GM12878 (cell line): ENCODE measurements at regions not wholly inside any gene's neighbourhood (a gene's known extent, or its start where the extent isn't known, plus 50 kb on each side); places are given as distances from the start of the nearest gene placed in this dataset.
"Not testable (repeated sequence)": the region's sequence is repeated elsewhere in the genome, so short reads cannot be mapped to it uniquely, and the experiment has no call there.

Experiments
- ATAC-seq: fragments of 200-7000 bp; cut with Tn5 transposase; 3 replicates; pipeline ENCODE4 v1.9.1; 2020; ENCODE audit warnings: mild to moderate bottlenecking, moderate library complexity
- BruUV-seq: library from RNA; stranded (reverse); fragments of 400-500 nt; replicated peaks from 2 replicates; lab custom pipeline; 2021; lab: Mats Ljungman, UMichigan
- CTCF ChIA-PET: fragments of 300-600 bp; sonication (Branson Sonifier 250); formaldehyde crosslinking; extraction: SDS; loops from one replicate; lab custom pipeline; 2021; ENCODE audit warnings: inconsistent platforms; lab: Yijun Ruan, JAX
- POLR2A ChIA-PET: fragments of 350-600 bp; formaldehyde crosslinking; extraction: SDS; loops from one replicate; lab custom pipeline; 2021; ENCODE audit warnings: inconsistent platforms; lab: Charles Lee
- RAD21 ChIA-PET: fragments of 300-600 bp; sonication (Branson Sonifier 250); formaldehyde crosslinking; loops from one replicate; lab custom pipeline; 2023; ENCODE audit warnings: antibody characterized with exemption; ENCODE audit not compliant: unreplicated experiment; lab: Charles Lee
- SMC1A ChIA-PET: fragments of 300-600 bp; sonication (Branson Sonifier 250); formaldehyde crosslinking; loops from one replicate; lab custom pipeline; 2023; ENCODE audit not compliant: unreplicated experiment, uncharacterized antibody; lab: Charles Lee
- DNase-seq: peaks from one replicate; pipeline ENCODE4 v3.0.0-alpha.2; 2011; ENCODE audit warnings: low read depth, low spot score
- FAIRE-seq: peaks from 3 replicates; lab custom pipeline; 2011; peaks lifted over from hg19 to GRCh38; lab: Jason Lieb, UNC
- H2AFZ ChIP-seq: 2 replicates; pipeline ENCODE4 v1.6.0; 2011; ENCODE audit warnings: low read depth, low read length, control low read depth; ENCODE audit not compliant: control insufficient read depth
- H3K27ac ChIP-seq: 2 replicates; pipeline ENCODE4 v1.5.1; 2011; ENCODE audit warnings: control low read depth; ENCODE audit not compliant: control insufficient read depth, insufficient read depth
- H3K27me3 ChIP-seq, 2 experiments: replicated peaks in 1 of 2; 2 replicates each; pipeline versions ENCODE4 v1.6.0 to v1.6.1; 2011; ENCODE audit warnings: low read length in 1 of 2; ENCODE audit not compliant: control insufficient read depth in 2 of 2, insufficient read depth in 2 of 2
- H3K36me3 ChIP-seq, 2 experiments: 2 replicates each; pipeline ENCODE4 v1.5.1; 2011; ENCODE audit warnings: low read length in 1 of 2; ENCODE audit not compliant: control insufficient read depth in 2 of 2, insufficient read depth in 2 of 2
- H3K4me1 ChIP-seq: 2 replicates; pipeline ENCODE4 v1.6.1; 2011; ENCODE audit warnings: mild to moderate bottlenecking, low read length, moderate library complexity, mixed read lengths; ENCODE audit not compliant: control insufficient read depth, insufficient read depth
- H3K4me2 ChIP-seq: 2 replicates; pipeline ENCODE4 v1.6.0; 2011; ENCODE audit warnings: control low read depth; ENCODE audit not compliant: control insufficient read depth, insufficient read depth
- H3K4me3 ChIP-seq: fragments of 200-600 bp; sonication (generic); 2 replicates; pipeline ENCODE4 v1.5.1; 2016
- H3K79me2 ChIP-seq: 2 replicates; pipeline ENCODE4 v1.6.0; 2011; ENCODE audit warnings: low read length; ENCODE audit not compliant: control insufficient read depth, insufficient read depth
- H3K9ac ChIP-seq: 2 replicates; pipeline ENCODE4 v1.8.0; 2011; ENCODE audit warnings: low read length, control low read depth, mixed read lengths; ENCODE audit not compliant: control insufficient read depth, insufficient read depth
- H3K9me3 ChIP-seq: replicated peaks from 3 replicates; pipeline ENCODE4 v1.5.1; 2011; ENCODE audit warnings: mild to moderate bottlenecking, low read length; ENCODE audit not compliant: control insufficient read depth, insufficient read depth
- H4K20me1 ChIP-seq: 2 replicates; pipeline ENCODE4 v1.6.0; 2011; ENCODE audit not compliant: control insufficient read depth, insufficient read depth
- SIX5 ChIP-seq: IDR thresholded peaks from 2 replicates; pipeline ENCODE4 v1.6.1; 2011; ENCODE audit warnings: mild to moderate bottlenecking, low read depth, low read length, moderate library complexity; ENCODE audit not compliant: severe bottlenecking
- WGBS: methylation state at CpG from one replicate; pipeline ENCODE4 v1.1.6; 2016; ENCODE audit warnings: low lambda C conversion rate; ENCODE audit not compliant: insufficient replicate concordance, insufficient coverage; ENCODE audit errors: missing lambda C conversion rate; 5-methylcytosine and 5-hydroxymethylcytosine counted together
- in situ Hi-C: fragments of 300-500 bp; cut with MboI; formaldehyde crosslinking; loops from 9 replicates; pipeline ENCODE4 v1.14.3; 2018; ENCODE audit warnings: mixed read lengths
- intact Hi-C: fragments of 100-400 bp; cut with micrococcal nuclease; formaldehyde crosslinking; loops from one replicate; pipeline ENCODE4 v1.14.2; 2022; ENCODE audit not compliant: unreplicated experiment

GRCh38 chr7:50908628-50909290 lies 126.1 kb upstream of the GRB10 start (continued):
- TF ChIP-seq SIX5, result no peak

- intact Hi-C loops, H4K20me1 ChIP-seq, ATAC-seq, POLR2A ChIA-PET, H3K27ac ChIP-seq, H3K36me3 ChIP-seq, H3K27me3 ChIP-seq, BruUV-seq, H3K9me3 ChIP-seq, H3K9ac ChIP-seq, CTCF ChIA-PET, DNase-seq, H2AFZ ChIP-seq, H3K4me1 ChIP-seq, RAD21 ChIA-PET, H3K4me2 ChIP-seq, H3K4me3 ChIP-seq, H3K79me2 ChIP-seq, FAIRE-seq, in situ Hi-C loops: not testable (repeated sequence)
- SMC1A ChIA-PET, result interaction anchor here (0.6 kb wide), 1 partner anchor 565 kb away, joined by 3 read pairs; no protein-coding TSS in a partner anchor
- WGBS, result 63% methylated on average over 30 of the region's 31 CpGs
Measured at GRCh38 chr7:50898604-50899477, 116.1 kb upstream of the GRB10 start.

GRCh38 chr7:50887061-50887460 lies 104.4 kb upstream of the GRB10 start:
- SMC1A ChIA-PET, FAIRE-seq, DNase-seq, H3K27ac ChIP-seq, H3K4me3 ChIP-seq, in situ Hi-C loops, ATAC-seq, H3K79me2 ChIP-seq, H3K4me1 ChIP-seq, CTCF ChIA-PET, H3K9me3 ChIP-seq, RAD21 ChIA-PET, BruUV-seq, H3K4me2 ChIP-seq, H4K20me1 ChIP-seq, H3K27me3 ChIP-seq, POLR2A ChIA-PET, H3K9ac ChIP-seq, H2AFZ ChIP-seq, H3K36me3 ChIP-seq, intact Hi-C loops: not testable (repeated sequence)
- 14% methylated on average over 6 of the region's 6 CpGs for WGBS
